ENCODE measurements at regions not wholly inside any gene's neighbourhood (a gene's known extent, or its start where the extent isn't known, plus 50 kb on each side); places are given as distances from the start of the nearest gene placed in this dataset.
"Not testable (repeated sequence)": the region's sequence is repeated elsewhere in the genome, so short reads cannot be mapped to it uniquely, and the experiment has no call there.

- TF ChIP-seq CTCF (IDR thresholded peaks at IDR 0.05; ENCODE audit: insufficient read depth, low read depth, low read length, missing control alignments) = no peak
- no peak overlapping the region for H3K4me3 ChIP-seq (ENCODE audit: low read length)
- DNase-seq (ENCODE audit: low read depth) = peak; percentile 96
Measured at GRCh38 chr6:21754891-21755290, 161.3 kb downstream of the SOX4 start.

- no peak overlapping the region for H3K4me3 ChIP-seq (ENCODE audit: low read length)
- no peak for DNase-seq (ENCODE audit: low read depth)
- no peak for TF ChIP-seq CTCF (IDR thresholded peaks at IDR 0.05; ENCODE audit: insufficient read depth, low read depth, low read length, missing control alignments)
Measured at GRCh38 chr6:21756487-21756886, 162.9 kb downstream of the SOX4 start.

- not testable (repeated sequence) for H3K4me3 ChIP-seq (ENCODE audit: low read length); DNase-seq (ENCODE audit: low read depth)
Measured at GRCh38 chr6:21757392-21757791, 163.8 kb downstream of the SOX4 start.

- TF ChIP-seq CTCF (IDR thresholded peaks at IDR 0.05; ENCODE audit: insufficient read depth, low read depth, low read length, missing control alignments) = no peak
- no peak for DNase-seq (ENCODE audit: low read depth)
- H3K4me3 ChIP-seq (ENCODE audit: low read length) = no peak overlapping the region
Measured at GRCh38 chr6:21759721-21760120, 166.2 kb downstream of the SOX4 start.

GRCh38 chr6:21761053-21761730 lies 167.6 kb downstream of the SOX4 start:
- not testable (repeated sequence) for DNase-seq (ENCODE audit: low read depth); H3K4me3 ChIP-seq (ENCODE audit: low read length)

- TF ChIP-seq CTCF (IDR thresholded peaks at IDR 0.05; ENCODE audit: insufficient read depth, low read depth, low read length, missing control alignments) = no peak
- H3K4me3 ChIP-seq (ENCODE audit: low read length) = no peak overlapping the region
- peak; percentile 45 for DNase-seq (ENCODE audit: low read depth)
Measured at GRCh38 chr6:21764989-21765388, 171.4 kb downstream of the SOX4 start.

- no peak overlapping the region for H3K4me3 ChIP-seq (ENCODE audit: low read length)
- TF ChIP-seq CTCF (IDR thresholded peaks at IDR 0.05; ENCODE audit: insufficient read depth, low read depth, low read length, missing control alignments) = no peak
- peak; percentile 56 for DNase-seq (ENCODE audit: low read depth)
Measured at GRCh38 chr6:21767891-21768648, 174.5 kb downstream of the SOX4 start.

GRCh38 chr6:21769405-21769861 lies 175.9 kb downstream of the SOX4 start:
- TF ChIP-seq CTCF (IDR thresholded peaks at IDR 0.05; ENCODE audit: insufficient read depth, low read depth, low read length, missing control alignments) = no peak
- no peak overlapping the region for H3K4me3 ChIP-seq (ENCODE audit: low read length)
- peak; percentile 49 for DNase-seq (ENCODE audit: low read depth)
